ENCODE measurements at regions not wholly inside any gene's neighbourhood (a gene's known extent, or its start where the extent isn't known, plus 50 kb on each side); places are given as distances from the start of the nearest gene placed in this dataset.

- Histone ChIP-seq H3K36me3 (no peaks in the 10 kb centered on the region), H3K4me3 (no peak overlapping the region), H3K4me1 (replicated peaks) (peaks cover 45% of the 10 kb centered on the region), H3K27me3 (replicated peaks) (no peaks in the 10 kb centered on the region), H3K9me3 (replicated peaks) (no peaks in the 10 kb centered on the region), H3K27ac (no peak overlapping the region)
- DNase-seq (ENCODE audit: low read depth in 1 of 2, low spot score in 2 of 2), result no peak
Measured at GRCh38 chr6:21949211-21949801, 347.5 kb downstream of the PRL start.

GRCh38 chr6:21952367-21952766 is 344.5 kb downstream of the PRL start:
- Histone ChIP-seq H3K4me3 (no peak overlapping the region), H3K9me3 (replicated peaks) (no peaks in the 10 kb centered on the region), H3K27me3 (replicated peaks) (no peaks in the 10 kb centered on the region), H3K4me1 (replicated peaks) (peaks cover 29% of the 10 kb centered on the region), H3K27ac (no peak overlapping the region), H3K36me3 (no peaks in the 10 kb centered on the region)
- DNase-seq (ENCODE audit: low read depth in 1 of 2, low spot score in 2 of 2), result no peak

GRCh38 chr6:21953831-21954801 is 342.7 kb downstream of the PRL start:
- peaks cover 16% of the 10 kb centered on the region for H3K4me1 ChIP-seq (replicated peaks)
- H3K4me3 ChIP-seq, result no peak overlapping the region
- no peak for DNase-seq (ENCODE audit: low read depth in 1 of 2, low spot score in 2 of 2)
- no peaks in the 10 kb centered on the region for H3K36me3 ChIP-seq
- no peak overlapping the region for H3K27ac ChIP-seq
- no peaks in the 10 kb centered on the region for H3K27me3 ChIP-seq (replicated peaks)
- H3K9me3 ChIP-seq (replicated peaks), result no peaks in the 10 kb centered on the region

GRCh38 chr6:21955053-21955595 is 341.7 kb downstream of the PRL start:
- DNase-seq (ENCODE audit: low read depth in 1 of 2, low spot score in 2 of 2), result no peak
- Histone ChIP-seq H3K36me3 (no peaks in the 10 kb centered on the region), H3K27me3 (replicated peaks) (no peaks in the 10 kb centered on the region), H3K4me3 (no peak overlapping the region), H3K4me1 (replicated peaks) (peaks cover 13% of the 10 kb centered on the region), H3K9me3 (replicated peaks) (no peaks in the 10 kb centered on the region), H3K27ac (no peak overlapping the region)

GRCh38 chr6:21955951-21956350 is 340.9 kb downstream of the PRL start:
- no peaks in the 10 kb centered on the region for H3K36me3 ChIP-seq
- H3K9me3 ChIP-seq (replicated peaks), result no peaks in the 10 kb centered on the region; the same call in 1 of the 2 replicates
- DNase-seq (ENCODE audit: low read depth in 1 of 2, low spot score in 2 of 2), result no peak
- peaks cover 8% of the 10 kb centered on the region for H3K4me1 ChIP-seq (replicated peaks)
- H3K27ac ChIP-seq, result no peak overlapping the region
- H3K4me3 ChIP-seq, result no peak overlapping the region
- H3K27me3 ChIP-seq (replicated peaks), result no peaks in the 10 kb centered on the region

- H3K4me1 ChIP-seq (replicated peaks), result no peaks in the 10 kb centered on the region
- no peaks in the 10 kb centered on the region; the same call in 1 of the 2 replicates for H3K9me3 ChIP-seq (replicated peaks)
- no peaks in the 10 kb centered on the region for H3K27me3 ChIP-seq (replicated peaks)
- DNase-seq (ENCODE audit: low read depth in 1 of 2, low spot score in 2 of 2), result no peak
- no peak overlapping the region for H3K27ac ChIP-seq
- no peak overlapping the region for H3K4me3 ChIP-seq
- H3K36me3 ChIP-seq, result no peaks in the 10 kb centered on the region
Measured at GRCh38 chr6:21958428-21958827, 338.4 kb downstream of the PRL start.

- no peak for DNase-seq (ENCODE audit: low read depth in 1 of 2, low spot score in 2 of 2)
- Histone ChIP-seq H3K36me3 (no peaks in the 10 kb centered on the region), H3K9me3 (replicated peaks) (no peaks in the 10 kb centered on the region; the same call in 1 of the 2 replicates), H3K4me3 (no peak overlapping the region), H3K27ac (no peak overlapping the region), H3K4me1 (replicated peaks) (no peaks in the 10 kb centered on the region), H3K27me3 (replicated peaks) (no peaks in the 10 kb centered on the region)
Measured at GRCh38 chr6:21961226-21961625, 335.6 kb downstream of the PRL start.

- Histone ChIP-seq H3K4me1 (replicated peaks) (no peaks in the 10 kb centered on the region), H3K36me3 (no peaks in the 10 kb centered on the region), H3K27me3 (replicated peaks) (no peaks in the 10 kb centered on the region), H3K9me3 (replicated peaks) (no peaks in the 10 kb centered on the region; the same call in 1 of the 2 replicates), H3K4me3 (no peak overlapping the region), H3K27ac (no peak overlapping the region)
- DNase-seq (ENCODE audit: low read depth in 1 of 2, low spot score in 2 of 2), result no peak
Measured at GRCh38 chr6:21965016-21965415, 331.8 kb downstream of the PRL start.

GRCh38 chr6:21965953-21966539 is 330.8 kb downstream of the PRL start:
- Histone ChIP-seq H3K27me3 (replicated peaks) (no peaks in the 10 kb centered on the region), H3K9me3 (replicated peaks) (no peaks in the 10 kb centered on the region; the same call in 1 of the 2 replicates), H3K4me3 (no peak overlapping the region), H3K4me1 (replicated peaks) (no peaks in the 10 kb centered on the region), H3K27ac (no peak overlapping the region), H3K36me3 (no peaks in the 10 kb centered on the region)
- DNase-seq (ENCODE audit: low read depth in 1 of 2, low spot score in 2 of 2), result no peak

GRCh38 chr6:21967056-21967974 is 329.5 kb downstream of the PRL start:
- H3K27me3 ChIP-seq (replicated peaks), result no peaks in the 10 kb centered on the region
- H3K36me3 ChIP-seq, result no peaks in the 10 kb centered on the region
- H3K9me3 ChIP-seq (replicated peaks), result no peaks in the 10 kb centered on the region
- H3K4me1 ChIP-seq (replicated peaks), result no peaks in the 10 kb centered on the region
- no peak for DNase-seq (ENCODE audit: low read depth in 1 of 2, low spot score in 2 of 2)
- H3K4me3 ChIP-seq, result no peak overlapping the region
- H3K27ac ChIP-seq, result no peak overlapping the region

- Histone ChIP-seq H3K27me3 (replicated peaks) (no peaks in the 10 kb centered on the region), H3K4me3 (no peak overlapping the region), H3K4me1 (replicated peaks) (no peaks in the 10 kb centered on the region), H3K9me3 (replicated peaks) (no peaks in the 10 kb centered on the region), H3K27ac (no peak overlapping the region), H3K36me3 (no peaks in the 10 kb centered on the region)
- DNase-seq (ENCODE audit: low read depth in 1 of 2, low spot score in 2 of 2), result no peak
Measured at GRCh38 chr6:21968411-21968810, 328.4 kb downstream of the PRL start.

GRCh38 chr6:21969192-21969591 is 327.6 kb downstream of the PRL start:
- Histone ChIP-seq H3K27me3 (replicated peaks) (no peaks in the 10 kb centered on the region), H3K36me3 (no peaks in the 10 kb centered on the region), H3K4me3 (no peak overlapping the region), H3K9me3 (replicated peaks) (no peaks in the 10 kb centered on the region), H3K27ac (no peak overlapping the region), H3K4me1 (replicated peaks) (no peaks in the 10 kb centered on the region)
- DNase-seq (ENCODE audit: low read depth in 1 of 2, low spot score in 2 of 2), result no peak

Measured in SJSA1 (cell line).